Keratinocyte (primary cell): ENCODE measurements at regions not wholly inside any gene's neighbourhood (a gene's known extent, or its start where the extent isn't known, plus 50 kb on each side); places are given as distances from the start of the nearest gene placed in this dataset.

Experiments
- EZH2 ChIP-seq: IDR thresholded peaks from one replicate; pipeline ENCODE4 v1.6.1; 2012; ENCODE audit warnings: inconsistent platforms, mild to moderate bottlenecking, low read length, moderate library complexity
- TF ChIP-seq, protein P1 (sequence below), 3 experiments: IDR thresholded peaks in 1 of 3; conservative IDR thresholded peaks in 1 of 3; optimal IDR thresholded peaks in 1 of 3; 2 replicates in 2 of 3; 3 replicates in 1 of 3; pipeline versions ENCODE3 to v1.5.1; 2011; ENCODE audit warnings: low read length in 3 of 3, mild to moderate bottlenecking in 3 of 3, moderate library complexity in 2 of 3, control low read depth in 1 of 3, inconsistent platforms in 1 of 3; ENCODE audit not compliant: insufficient read depth in 2 of 3; ENCODE audit errors: extremely low read depth in 1 of 3

DNA sequence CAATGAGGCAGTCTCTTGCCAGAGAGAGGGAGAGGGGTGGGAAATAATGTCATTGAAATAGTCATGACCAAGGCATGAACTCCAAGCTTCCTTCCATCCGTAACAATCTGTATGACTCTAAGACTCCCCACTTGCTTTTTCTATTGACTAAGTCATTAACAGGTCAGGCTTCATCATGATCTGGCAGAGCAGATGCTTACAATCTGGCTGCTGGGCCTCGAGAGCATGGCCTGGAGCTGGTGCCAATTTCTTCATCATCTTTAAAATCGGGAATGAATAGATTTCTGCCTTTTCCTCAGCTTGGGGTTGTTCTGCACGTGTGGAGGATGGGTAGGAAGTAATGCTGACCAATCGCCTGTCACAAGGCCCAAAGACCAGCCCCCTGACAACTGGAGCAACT lies 280.6 kb upstream of the CLNK start:
- TF ChIP-seq, protein P1, sequence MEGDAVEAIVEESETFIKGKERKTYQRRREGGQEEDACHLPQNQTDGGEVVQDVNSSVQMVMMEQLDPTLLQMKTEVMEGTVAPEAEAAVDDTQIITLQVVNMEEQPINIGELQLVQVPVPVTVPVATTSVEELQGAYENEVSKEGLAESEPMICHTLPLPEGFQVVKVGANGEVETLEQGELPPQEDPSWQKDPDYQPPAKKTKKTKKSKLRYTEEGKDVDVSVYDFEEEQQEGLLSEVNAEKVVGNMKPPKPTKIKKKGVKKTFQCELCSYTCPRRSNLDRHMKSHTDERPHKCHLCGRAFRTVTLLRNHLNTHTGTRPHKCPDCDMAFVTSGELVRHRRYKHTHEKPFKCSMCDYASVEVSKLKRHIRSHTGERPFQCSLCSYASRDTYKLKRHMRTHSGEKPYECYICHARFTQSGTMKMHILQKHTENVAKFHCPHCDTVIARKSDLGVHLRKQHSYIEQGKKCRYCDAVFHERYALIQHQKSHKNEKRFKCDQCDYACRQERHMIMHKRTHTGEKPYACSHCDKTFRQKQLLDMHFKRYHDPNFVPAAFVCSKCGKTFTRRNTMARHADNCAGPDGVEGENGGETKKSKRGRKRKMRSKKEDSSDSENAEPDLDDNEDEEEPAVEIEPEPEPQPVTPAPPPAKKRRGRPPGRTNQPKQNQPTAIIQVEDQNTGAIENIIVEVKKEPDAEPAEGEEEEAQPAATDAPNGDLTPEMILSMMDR (optimal IDR thresholded peaks at IDR 0.05 in 1 of 3, IDR thresholded peaks at IDR 0.05 in 1 of 3, conservative IDR thresholded peaks at IDR 0.05 in 1 of 3; ENCODE audit: extremely low read depth in 1 of 3, insufficient read depth in 2 of 3, low read length in 3 of 3), result no peak
- TF ChIP-seq EZH2, result no peak
